Fibroblast of lung (primary cell): ENCODE measurements at regions not wholly inside any gene's neighbourhood (a gene's known extent, or its start where the extent isn't known, plus 50 kb on each side); places are given as distances from the start of the nearest gene placed in this dataset.

Experiments used
- DNase-seq, 2 donors: peaks; one replicate each; pipeline versions ENCODE4 v3.0.0 to v3.0.0-alpha.2; 2010; ENCODE audit warnings: low read depth in 2 of 2
- H2AFZ ChIP-seq: 2 replicates; pipeline ENCODE4 v1.5.1; 2012; ENCODE audit warnings: low read length, control low read depth, inconsistent platforms
- H3K27ac ChIP-seq: 2 replicates; pipeline ENCODE4 v1.5.1; 2011; ENCODE audit warnings: low read length, control low read depth; ENCODE audit not compliant: insufficient read depth
- H3K27me3 ChIP-seq: 2 replicates; pipeline ENCODE4 v1.5.1; 2011; ENCODE audit warnings: mild to moderate bottlenecking, low read length; ENCODE audit not compliant: control insufficient read depth, insufficient read depth
- H3K36me3 ChIP-seq: 2 replicates; pipeline ENCODE4 v1.5.1; 2011; ENCODE audit warnings: low read length; ENCODE audit not compliant: control insufficient read depth, insufficient read depth
- H3K4me1 ChIP-seq: 2 replicates; pipeline ENCODE4 v1.5.1; 2011; ENCODE audit warnings: low read length; ENCODE audit not compliant: control insufficient read depth, insufficient read depth; ENCODE audit errors: extremely low read depth
- H3K4me2 ChIP-seq: 2 replicates; pipeline ENCODE4 v1.5.1; 2011; ENCODE audit warnings: low read length, control low read depth; ENCODE audit not compliant: insufficient read depth; ENCODE audit errors: extremely low read depth
- H3K4me3 ChIP-seq, 4 experiments: fragments of 200-600 bp in 1 of 4; sonication (generic) in 1 of 4; replicated peaks in 1 of 4; 2 replicates each; pipeline ENCODE4 v1.5.1; 2011 to 2016; ENCODE audit warnings: low read length in 4 of 4, low read depth in 3 of 4, mild to moderate bottlenecking in 3 of 4, control low read depth in 2 of 4, inconsistent platforms in 1 of 4, mixed read lengths in 1 of 4; ENCODE audit not compliant: insufficient read depth in 1 of 4; ENCODE audit errors: control extremely low read depth in 1 of 4
- H3K79me2 ChIP-seq: 2 replicates; pipeline ENCODE4 v1.5.1; 2012; ENCODE audit warnings: mild to moderate bottlenecking, low read length, inconsistent platforms; ENCODE audit not compliant: control insufficient read depth, insufficient read depth
- H3K9ac ChIP-seq: 2 replicates; pipeline ENCODE4 v1.5.1; 2011; ENCODE audit warnings: mild to moderate bottlenecking, low read length, control low read depth; ENCODE audit not compliant: insufficient read depth
- H3K9me3 ChIP-seq: 2 replicates; pipeline ENCODE4 v1.5.1; 2012; ENCODE audit warnings: low read depth, low read length; ENCODE audit not compliant: control insufficient read depth, insufficient read depth
- H4K20me1 ChIP-seq: 2 replicates; pipeline ENCODE4 v1.5.1; 2011; ENCODE audit warnings: low read length; ENCODE audit not compliant: control insufficient read depth, insufficient read depth; ENCODE audit errors: extremely low read depth
- EZH2 ChIP-seq: IDR thresholded peaks from 2 replicates; pipeline ENCODE4 v1.5.1; 2012; ENCODE audit warnings: low read length, control low read depth, mild to moderate bottlenecking; ENCODE audit errors: missing control alignments
- TF ChIP-seq, protein P1 (sequence below), 2 donors: IDR thresholded peaks in 1 of 2; conservative IDR thresholded peaks in 1 of 2; 1 replicate in 1 of 2; 2 replicates in 1 of 2; pipeline ENCODE4 v1.5.1; 2011 to 2012; ENCODE audit warnings: low read length in 2 of 2, control low read depth in 1 of 2, inconsistent platforms in 1 of 2, low read depth in 1 of 2, mild to moderate bottlenecking in 1 of 2

DNA sequence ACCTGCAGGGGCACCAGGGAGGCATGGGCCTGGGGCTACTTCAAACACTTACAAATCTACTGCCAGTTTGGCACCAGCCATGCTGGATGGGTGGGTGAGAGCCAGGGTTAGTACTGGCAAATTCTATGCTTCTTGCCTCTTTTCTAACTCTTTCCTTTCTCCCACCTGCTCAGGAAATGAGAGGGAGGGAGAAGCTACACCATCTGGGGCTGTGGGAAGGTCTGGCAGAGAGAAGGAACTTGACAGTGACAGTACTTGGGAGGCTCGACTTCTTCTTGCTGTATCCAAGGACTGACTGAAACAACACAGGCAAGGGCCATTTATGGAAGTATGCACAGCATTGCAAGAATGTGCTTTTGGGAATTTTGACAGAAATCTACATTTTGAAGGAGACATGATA is 149.6 kb upstream of the DYRK2 start:
- Histone ChIP-seq H3K27ac (no peak overlapping the region), H3K36me3 (no peaks in the 10 kb centered on the region), H2AFZ (no peak overlapping the region), H3K4me2 (no peak overlapping the region), H3K4me1 (no peaks in the 10 kb centered on the region), H4K20me1 (no peaks in the 10 kb centered on the region), H3K27me3 (no peaks in the 10 kb centered on the region), H3K4me3 (no peak overlapping the region), H3K9me3 (no peaks in the 10 kb centered on the region), H3K9ac (no peak overlapping the region), H3K79me2 (no peaks in the 10 kb centered on the region)
- TF ChIP-seq, protein P1, sequence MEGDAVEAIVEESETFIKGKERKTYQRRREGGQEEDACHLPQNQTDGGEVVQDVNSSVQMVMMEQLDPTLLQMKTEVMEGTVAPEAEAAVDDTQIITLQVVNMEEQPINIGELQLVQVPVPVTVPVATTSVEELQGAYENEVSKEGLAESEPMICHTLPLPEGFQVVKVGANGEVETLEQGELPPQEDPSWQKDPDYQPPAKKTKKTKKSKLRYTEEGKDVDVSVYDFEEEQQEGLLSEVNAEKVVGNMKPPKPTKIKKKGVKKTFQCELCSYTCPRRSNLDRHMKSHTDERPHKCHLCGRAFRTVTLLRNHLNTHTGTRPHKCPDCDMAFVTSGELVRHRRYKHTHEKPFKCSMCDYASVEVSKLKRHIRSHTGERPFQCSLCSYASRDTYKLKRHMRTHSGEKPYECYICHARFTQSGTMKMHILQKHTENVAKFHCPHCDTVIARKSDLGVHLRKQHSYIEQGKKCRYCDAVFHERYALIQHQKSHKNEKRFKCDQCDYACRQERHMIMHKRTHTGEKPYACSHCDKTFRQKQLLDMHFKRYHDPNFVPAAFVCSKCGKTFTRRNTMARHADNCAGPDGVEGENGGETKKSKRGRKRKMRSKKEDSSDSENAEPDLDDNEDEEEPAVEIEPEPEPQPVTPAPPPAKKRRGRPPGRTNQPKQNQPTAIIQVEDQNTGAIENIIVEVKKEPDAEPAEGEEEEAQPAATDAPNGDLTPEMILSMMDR (conservative IDR thresholded peaks at IDR 0.05 in 1 of 2, IDR thresholded peaks at IDR 0.05 in 1 of 2; ENCODE audit: low read depth in 1 of 2, low read length in 2 of 2): no peak
- TF ChIP-seq EZH2: no peak
- DNase-seq: no peak

DNA sequence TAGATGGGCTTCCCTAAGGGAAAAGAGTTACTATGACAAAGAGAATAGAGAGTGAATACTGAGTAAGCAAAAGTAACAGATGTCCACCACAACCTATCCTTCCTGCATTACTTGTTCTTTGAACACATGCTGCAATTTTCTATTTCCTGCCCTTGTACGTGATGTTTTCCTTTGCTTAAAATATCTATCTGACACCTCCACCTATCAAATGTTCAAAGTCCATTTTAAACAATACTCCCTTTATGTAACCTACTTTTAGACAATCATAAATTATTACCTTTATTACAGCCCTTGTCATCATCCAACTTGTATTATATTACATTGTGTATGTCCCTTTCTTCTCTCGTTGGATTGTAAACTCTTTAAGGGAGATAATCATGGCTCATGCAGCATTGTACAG is 147.2 kb upstream of the DYRK2 start:
- no peak overlapping the region for H3K4me3 ChIP-seq
- no peaks in the 10 kb centered on the region for H3K4me1 ChIP-seq
- no peaks in the 10 kb centered on the region for H4K20me1 ChIP-seq
- TF ChIP-seq EZH2: no peak
- TF ChIP-seq, protein P1 (conservative IDR thresholded peaks at IDR 0.05 in 1 of 2, IDR thresholded peaks at IDR 0.05 in 1 of 2; ENCODE audit: low read depth in 1 of 2, low read length in 2 of 2): no peak
- no peak overlapping the region for H3K27ac ChIP-seq
- no peaks in the 10 kb centered on the region for H3K27me3 ChIP-seq
- no peak overlapping the region for H2AFZ ChIP-seq
- DNase-seq: no peak
- H3K9me3 ChIP-seq: no peaks in the 10 kb centered on the region
- no peaks in the 10 kb centered on the region for H3K79me2 ChIP-seq
- H3K36me3 ChIP-seq: no peaks in the 10 kb centered on the region
- H3K4me2 ChIP-seq: no peak overlapping the region
- no peak overlapping the region for H3K9ac ChIP-seq

DNA sequence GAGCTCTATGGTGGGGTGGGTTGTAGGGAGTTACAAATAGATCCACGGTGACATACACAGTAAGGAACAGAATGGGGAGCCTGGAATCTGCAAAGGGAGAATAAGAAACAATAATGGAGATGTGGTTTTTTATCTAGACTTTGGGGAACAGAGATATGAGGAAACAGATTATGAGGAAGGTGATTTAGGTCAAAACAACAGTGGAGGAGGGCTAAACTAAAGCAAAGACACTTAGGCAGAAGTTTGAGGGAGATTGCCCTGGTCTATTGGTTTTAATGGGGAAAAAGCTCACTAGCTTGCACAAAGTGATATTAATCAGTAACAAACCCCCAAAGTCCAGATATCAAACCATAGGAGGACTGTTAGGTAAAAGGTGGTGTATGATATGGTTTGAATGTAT is 144.5 kb upstream of the DYRK2 start:
- H3K4me1 ChIP-seq: no peaks in the 10 kb centered on the region
- no peak for DNase-seq
- no peaks in the 10 kb centered on the region for H3K9me3 ChIP-seq
- no peak overlapping the region for H3K4me3 ChIP-seq
- H2AFZ ChIP-seq: no peak overlapping the region
- no peak overlapping the region for H3K4me2 ChIP-seq
- H4K20me1 ChIP-seq: no peaks in the 10 kb centered on the region
- no peaks in the 10 kb centered on the region for H3K79me2 ChIP-seq
- H3K36me3 ChIP-seq: no peaks in the 10 kb centered on the region
- TF ChIP-seq EZH2: no peak
- TF ChIP-seq, protein P1 (conservative IDR thresholded peaks at IDR 0.05 in 1 of 2, IDR thresholded peaks at IDR 0.05 in 1 of 2; ENCODE audit: low read depth in 1 of 2, low read length in 2 of 2): no peak
- H3K27ac ChIP-seq: no peak overlapping the region
- H3K9ac ChIP-seq: no peak overlapping the region
- H3K27me3 ChIP-seq: no peaks in the 10 kb centered on the region
